NCI-H1105 treated with DMSO at 0.1 percent for 48 hours (cell line): ENCODE measurements at regions not wholly inside any gene's neighbourhood (a gene's known extent, or its start where the extent isn't known, plus 50 kb on each side); places are given as distances from the start of the nearest gene placed in this dataset.
"Not testable (repeated sequence)": the region's sequence is repeated elsewhere in the genome, so short reads cannot be mapped to it uniquely, and the experiment has no call there.

Source experiments
- DNase-seq: peaks from one replicate; lab custom pipeline; 2025; lab: John Stamatoyannopoulos, UW

- DNase-seq, result not testable (repeated sequence)
Observed at GRCh38 chr4:104662269-104662668, 167.6 kb upstream of the CXXC4 start.

- DNase-seq, result peak; percentile 86
Observed at GRCh38 chr4:104677116-104677515, 182.4 kb upstream of the CXXC4 start.

- no peak for DNase-seq
Observed at GRCh38 chr4:104682311-104682710, 187.6 kb upstream of the CXXC4 start.

GRCh38 chr4:104693601-104694201, 199.0 kb upstream of the CXXC4 start:
- no peak for DNase-seq

- DNase-seq, result no peak
Observed at GRCh38 chr4:104716584-104716983, 221.9 kb upstream of the CXXC4 start.

- no peak for DNase-seq
Observed at GRCh38 chr4:104719539-104720230, 225.0 kb upstream of the CXXC4 start.

- DNase-seq, result no peak
Observed at GRCh38 chr4:104722467-104722866, 227.8 kb upstream of the CXXC4 start.

- DNase-seq, result no peak
Observed at GRCh38 chr4:104726002-104726401, 231.3 kb upstream of the CXXC4 start.

- DNase-seq, result no peak
Observed at GRCh38 chr4:104727643-104728042, 232.9 kb upstream of the CXXC4 start.

- no peak for DNase-seq
Observed at GRCh38 chr4:104728380-104729122, 233.9 kb upstream of the CXXC4 start.

- no peak for DNase-seq
Observed at GRCh38 chr4:104732766-104733165, 238.1 kb upstream of the CXXC4 start.

- DNase-seq, result no peak
Observed at GRCh38 chr4:104735174-104735573, 240.5 kb upstream of the CXXC4 start.

GRCh38 chr4:104740161-104740560, 245.5 kb upstream of the CXXC4 start:
- DNase-seq, result no peak

- DNase-seq, result no peak
Observed at GRCh38 chr4:104743215-104743653, 248.5 kb upstream of the CXXC4 start.

- no peak for DNase-seq
Observed at GRCh38 chr4:104747635-104748034, 252.9 kb upstream of the CXXC4 start.

- DNase-seq, result no peak
Observed at GRCh38 chr4:104749062-104749461, 254.4 kb upstream of the CXXC4 start.

GRCh38 chr4:104750008-104750407, 255.3 kb upstream of the CXXC4 start:
- no peak for DNase-seq

GRCh38 chr4:104751468-104751867, 256.8 kb upstream of the CXXC4 start:
- DNase-seq, result no peak

GRCh38 chr4:104752337-104752736, 257.6 kb upstream of the CXXC4 start:
- DNase-seq, result no peak

- no peak for DNase-seq
Observed at GRCh38 chr4:104756837-104757236, 262.1 kb upstream of the CXXC4 start.

GRCh38 chr4:104758574-104758973, 263.9 kb upstream of the CXXC4 start:
- DNase-seq, result no peak

- DNase-seq, result peak; percentile 55
Observed at GRCh38 chr4:104763554-104764222, 269.0 kb upstream of the CXXC4 start.

- no peak for DNase-seq
Observed at GRCh38 chr4:104766676-104767075, 272.0 kb upstream of the CXXC4 start.
